Activated CD8-positive, alpha-beta memory T cell treated with anti-CD3 and anti-CD28 coated beads, Interleukin-2, amount 50 U/mL, for 24 hours (primary cell): ENCODE measurements at regions not wholly inside any gene's neighbourhood (a gene's known extent, or its start where the extent isn't known, plus 50 kb on each side); places are given as distances from the start of the nearest gene placed in this dataset.

ENCODE experiments used
- DNase-seq: peaks from one replicate; pipeline ENCODE4 v3.0.0-alpha.2; 2020; ENCODE audit errors: extremely low read depth

- no peak for DNase-seq
These were observed 154.2 kb downstream of the DLL1 start for GRCh38 chr6:170136541-170137175.

- DNase-seq, result no peak
These were observed 154.9 kb downstream of the DLL1 start for GRCh38 chr6:170135821-170136471.

DNA sequence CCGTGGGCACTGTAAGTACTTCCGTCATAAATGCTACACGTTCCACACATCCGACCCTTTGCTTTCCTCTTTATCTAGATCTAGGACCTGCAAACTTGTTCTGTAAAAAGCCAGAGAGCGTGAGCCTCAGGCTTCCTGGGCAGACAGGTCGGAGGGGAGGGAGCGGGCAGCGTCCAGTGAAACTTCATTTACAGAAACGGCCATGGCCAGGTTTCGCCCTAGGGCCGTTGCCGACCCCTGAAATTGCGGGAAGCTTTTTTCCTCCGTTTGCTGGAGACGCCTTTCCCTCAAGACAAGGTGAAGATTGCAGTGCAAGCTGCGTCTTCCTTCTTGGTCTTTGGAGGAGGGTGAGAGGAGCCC is 155.4 kb downstream of the DLL1 start:
- DNase-seq, result no peak

DNA sequence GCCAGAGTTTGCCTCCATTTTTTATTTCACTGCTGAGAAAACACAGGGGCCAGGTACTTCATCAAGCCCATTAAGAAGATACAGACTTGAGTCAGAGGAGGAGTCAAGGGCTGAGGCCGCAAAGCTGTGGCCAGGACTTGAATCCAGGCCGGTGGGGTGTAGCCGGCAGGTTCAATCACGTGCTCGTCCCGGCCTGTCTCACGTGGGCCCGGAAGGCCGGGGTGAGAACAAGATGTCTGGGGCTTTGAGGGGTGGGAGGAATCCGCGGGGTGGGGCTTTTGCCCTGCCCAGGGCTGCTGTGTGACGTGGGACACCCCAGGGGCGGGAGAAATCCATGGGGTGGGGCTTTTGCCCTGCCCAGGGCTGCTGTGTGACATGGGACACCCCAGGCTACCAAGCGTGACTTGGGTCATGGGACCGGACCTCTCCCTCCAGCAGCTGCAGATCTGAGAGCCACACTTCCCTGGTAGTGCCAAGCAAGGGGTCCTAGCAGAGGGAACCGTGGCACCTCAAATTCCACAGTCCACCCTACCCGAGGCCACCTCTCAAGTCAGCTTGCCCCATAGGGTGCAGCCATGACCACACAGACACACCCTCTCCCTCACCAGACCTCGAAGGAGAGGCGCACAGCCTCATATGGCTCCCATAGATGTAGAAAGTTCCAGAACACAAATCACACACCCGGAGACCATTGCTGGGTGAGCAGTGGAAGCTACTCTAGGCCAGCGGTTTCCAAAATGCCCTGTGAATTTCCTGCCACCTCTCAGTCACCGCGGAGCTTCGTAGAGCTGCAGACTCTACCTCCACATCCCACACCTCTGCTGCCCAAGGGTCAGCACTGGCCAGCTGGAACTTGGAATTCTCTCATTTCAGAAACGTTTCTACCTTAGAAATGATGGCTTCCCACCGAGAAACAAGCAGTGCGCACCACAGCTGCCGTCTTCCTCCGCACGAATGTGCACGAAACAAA is 156.1 kb downstream of the DLL1 start:
- no peak for DNase-seq

DNA sequence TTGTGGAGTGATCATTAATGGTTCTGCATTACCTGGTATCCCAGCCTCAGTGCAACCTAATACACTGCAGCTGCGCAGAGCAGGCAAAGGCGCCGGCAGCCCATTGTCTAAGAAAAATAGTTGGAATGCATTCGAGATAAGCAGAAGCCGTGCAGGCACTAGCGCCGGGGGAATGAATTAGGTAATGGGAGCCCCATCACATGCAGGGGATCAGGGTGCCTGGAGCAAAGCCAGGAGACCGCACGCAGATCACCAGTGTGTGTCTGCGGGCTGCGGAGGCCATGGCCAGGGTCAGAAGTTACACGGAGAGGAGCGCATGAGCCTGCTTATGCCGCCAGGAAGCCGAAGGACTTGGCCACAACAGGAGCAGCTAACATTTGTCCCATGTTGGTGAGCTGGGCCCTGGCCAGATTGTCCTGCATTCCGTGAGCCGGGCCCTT is 156.8 kb downstream of the DLL1 start:
- no peak for DNase-seq

DNA sequence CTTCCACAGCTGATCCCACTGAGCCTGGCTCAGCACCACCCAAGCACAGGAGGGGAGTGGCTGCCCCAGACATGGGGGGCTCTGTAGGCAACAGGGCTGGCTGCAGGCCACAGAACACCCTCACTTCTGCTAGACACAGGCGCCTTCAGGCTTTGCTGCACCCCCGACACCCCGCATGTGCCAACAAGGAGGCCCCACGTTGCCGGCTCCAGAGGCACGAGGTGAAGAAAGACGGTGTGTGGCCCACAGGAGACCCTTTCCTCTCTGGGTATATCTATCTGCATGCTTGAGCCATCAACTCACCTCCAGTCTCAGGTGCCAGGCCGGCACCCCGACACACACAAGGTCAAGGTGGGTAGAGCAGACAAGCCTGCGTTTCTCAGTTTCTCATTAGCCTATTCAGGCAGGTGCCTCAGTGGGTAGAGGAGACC is 158.3 kb downstream of the DLL1 start:
- DNase-seq, result no peak

DNA sequence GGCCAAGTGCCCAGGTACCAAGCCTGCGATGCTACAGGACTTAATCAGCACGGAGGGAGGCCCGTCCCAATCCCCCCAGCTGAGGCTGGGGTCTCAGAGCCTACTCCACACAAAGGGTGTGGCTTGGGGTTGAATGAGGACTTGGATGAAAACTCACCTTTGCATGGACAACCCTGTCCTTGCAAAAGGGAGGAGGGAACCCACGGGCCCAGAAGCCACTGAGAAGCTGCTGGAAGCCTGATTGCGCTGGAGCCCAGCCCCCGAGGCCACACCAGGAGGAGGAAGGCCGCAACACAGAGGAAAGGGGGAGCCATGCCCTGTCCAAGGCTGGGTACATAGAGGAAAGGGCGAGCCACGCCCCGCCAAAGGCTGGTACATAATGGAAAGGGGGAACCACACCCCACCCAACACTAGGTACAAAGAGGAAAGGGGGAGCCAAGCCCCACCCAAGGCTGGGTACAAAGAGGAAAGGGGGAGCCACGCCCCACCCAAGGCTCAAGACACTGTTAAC is 158.8 kb downstream of the DLL1 start:
- no peak for DNase-seq

- no peak for DNase-seq
These were observed 159.5 kb downstream of the DLL1 start for GRCh38 chr6:170131351-170131750.

DNA sequence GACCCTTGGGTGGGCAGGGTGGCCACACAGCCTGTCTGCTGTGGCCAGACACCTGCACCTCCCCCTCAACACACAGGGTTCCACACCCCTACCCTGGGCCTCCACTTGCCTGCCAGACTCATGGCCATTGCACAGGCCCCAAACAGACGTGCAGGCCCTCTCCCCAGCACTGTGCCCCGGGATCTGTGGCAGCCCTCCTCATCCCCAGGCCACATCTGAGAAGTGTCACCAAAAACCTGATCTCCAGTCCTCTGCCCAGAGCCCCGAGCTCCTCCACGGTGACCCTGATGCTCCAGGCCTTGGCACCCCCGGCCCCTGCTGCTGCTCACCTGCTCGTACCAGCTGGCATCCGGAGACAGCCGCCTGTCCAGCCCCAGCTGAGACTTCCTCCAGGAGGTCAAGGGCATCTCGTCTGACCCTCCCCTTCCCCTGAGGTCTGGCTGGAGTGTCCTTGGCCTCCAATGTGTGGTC is 160.1 kb downstream of the DLL1 start:
- no peak for DNase-seq

GRCh38 chr6:170130201-170130621 is 160.7 kb downstream of the DLL1 start:
- no peak for DNase-seq

DNA sequence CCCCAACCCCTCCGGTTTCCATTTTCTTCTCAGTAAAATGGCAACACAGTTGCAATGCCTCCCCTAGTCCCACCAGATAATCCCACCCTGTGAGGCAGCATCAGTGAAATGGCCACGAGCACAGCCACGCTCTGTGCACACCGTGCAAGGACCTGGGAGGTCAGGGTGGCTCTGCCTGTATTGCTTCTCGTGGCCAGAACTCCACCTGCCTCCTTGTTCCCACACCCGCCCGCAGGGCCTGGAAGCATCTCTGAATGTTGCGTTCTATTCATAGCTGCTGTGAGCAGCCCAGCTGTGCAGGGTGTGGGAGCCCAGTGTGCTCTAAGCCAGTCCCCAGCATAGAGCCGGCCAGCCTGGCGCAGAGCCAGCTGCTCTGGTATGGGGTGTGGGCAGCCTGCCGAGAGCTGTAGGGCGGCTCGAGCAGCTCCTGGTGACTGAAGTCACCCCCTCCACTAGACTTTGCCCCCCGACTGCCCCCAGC is 161.1 kb downstream of the DLL1 start:
- DNase-seq, result no peak

GRCh38 chr6:170128811-170129681 is 161.8 kb downstream of the DLL1 start:
- no peak for DNase-seq

- DNase-seq, result no peak
These were observed 162.5 kb downstream of the DLL1 start for GRCh38 chr6:170128346-170128745.

- no peak for DNase-seq
These were observed 163.7 kb downstream of the DLL1 start for GRCh38 chr6:170127151-170127550.

DNA sequence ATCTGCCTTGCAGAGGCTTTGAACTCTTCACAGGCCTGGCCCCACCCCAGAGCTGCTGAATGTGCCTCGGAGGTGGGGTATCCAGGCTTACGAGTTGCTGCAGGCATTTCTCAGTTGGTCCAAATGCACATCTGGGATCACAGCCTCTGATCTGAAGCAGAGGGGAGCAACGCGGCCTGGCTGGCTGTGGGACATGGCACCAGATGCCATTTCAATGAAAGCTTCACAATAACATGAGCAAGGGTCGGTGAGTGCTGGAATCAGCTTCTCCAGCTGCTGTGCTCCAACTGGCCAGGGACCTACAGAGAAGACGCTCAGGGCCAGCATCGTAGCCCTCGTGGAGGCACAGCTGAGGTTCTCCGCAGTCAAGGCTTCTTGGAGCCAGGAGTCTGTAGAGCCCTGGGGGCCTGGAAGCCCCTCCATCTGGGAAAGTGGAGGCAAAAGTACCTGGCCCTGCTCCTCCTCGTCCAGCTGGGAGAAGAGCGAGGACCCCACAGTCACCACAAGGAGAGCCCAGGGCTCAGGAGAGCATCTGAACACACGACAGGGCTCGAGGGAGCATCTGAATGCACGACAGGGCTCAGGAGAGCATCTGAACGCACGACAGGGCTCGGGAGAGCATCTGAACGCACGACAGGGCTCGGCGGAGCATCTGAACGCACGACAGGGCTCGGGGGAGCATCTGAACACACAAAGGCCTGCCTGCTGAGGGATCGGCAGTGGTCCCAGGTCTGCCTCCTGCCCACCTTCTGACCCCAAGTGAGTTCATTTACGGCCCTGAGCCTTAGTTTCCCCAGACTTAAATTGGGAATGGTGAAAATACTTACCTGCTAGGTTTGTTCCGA is 165.2 kb downstream of the DLL1 start:
- DNase-seq, result no peak

DNA sequence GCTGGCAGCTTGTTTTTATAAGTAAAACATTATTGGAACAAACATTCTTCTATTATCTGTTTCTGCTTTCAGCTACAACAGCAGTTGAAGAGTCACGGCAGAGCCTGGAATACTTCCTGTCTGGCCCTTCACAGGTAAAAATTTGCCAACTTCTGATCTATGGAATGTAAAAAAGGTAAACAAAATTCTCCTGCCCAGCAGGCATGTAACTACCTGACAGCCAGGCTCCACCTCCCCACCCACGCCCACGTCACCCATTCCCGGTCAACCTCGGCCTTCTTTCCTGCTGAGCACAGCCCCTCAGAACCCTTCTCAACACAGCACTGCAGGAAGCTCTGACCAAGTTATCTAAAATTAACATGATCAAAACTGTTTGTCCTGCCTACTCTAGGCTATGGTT is 166.0 kb downstream of the DLL1 start:
- no peak for DNase-seq

- no peak for DNase-seq
These were observed 166.7 kb downstream of the DLL1 start for GRCh38 chr6:170124150-170124549.

GRCh38 chr6:170122651-170123050 is 168.2 kb downstream of the DLL1 start:
- DNase-seq, result no peak

- no peak for DNase-seq
These were observed 173.5 kb downstream of the DLL1 start for GRCh38 chr6:170117111-170117972.
